Thyroid gland (tissue), 4 donors: ENCODE measurements at regions not wholly inside any gene's neighbourhood (a gene's known extent, or its start where the extent isn't known, plus 50 kb on each side); places are given as distances from the start of the nearest gene placed in this dataset.
"Not testable (repeated sequence)": the region's sequence is repeated elsewhere in the genome, so short reads cannot be mapped to it uniquely, and the experiment has no call there.

Experiments
- DNase-seq, 2 donors: peaks; one replicate each; pipeline ENCODE4 v3.0.0-alpha.2; 2019
- H3K27ac ChIP-seq, 3 donors: fragments of 200-600 bp; sonication (generic); 1 replicate in 2 of 3; 2 replicates in 1 of 3; pipeline ENCODE4 v1.5.1; 2016 to 2019; ENCODE audit warnings: mild to moderate bottlenecking in 1 of 3, moderate library complexity in 1 of 3
- H3K27me3 ChIP-seq: fragments of 200-600 bp; sonication (generic); one replicate; pipeline ENCODE4 v1.5.1; 2019
- H3K36me3 ChIP-seq, 2 donors: fragments of 200-600 bp; sonication (generic); one replicate each; pipeline ENCODE4 v1.5.1; 2016 to 2019
- H3K4me1 ChIP-seq, 2 donors: fragments of 200-600 bp; sonication (generic); one replicate each; pipeline ENCODE4 v1.5.1; 2017 to 2019
- H3K4me3 ChIP-seq, 3 donors: fragments of 200-600 bp; sonication (generic); replicated peaks in 1 of 3; 1 replicate in 2 of 3; 2 replicates in 1 of 3; pipeline ENCODE4 v1.5.1; 2016; ENCODE audit warnings: mild to moderate bottlenecking in 1 of 3
- H3K9me3 ChIP-seq: fragments of 200-600 bp; sonication (generic); one replicate; pipeline ENCODE4 v1.5.1; 2017
- POLR2A ChIP-seq, 2 donors: fragments of 450-650 bp; IDR thresholded peaks; one replicate each; pipeline ENCODE4 v1.6.1; 2017; ENCODE audit warnings: antibody characterized with exemption in 2 of 2, mild to moderate bottlenecking in 2 of 2, moderate library complexity in 1 of 2
- WGBS, 2 donors: methylation state at CpG; one replicate each; pipeline ENCODE4 v1.1.5; 2017; 5-methylcytosine and 5-hydroxymethylcytosine counted together
- intact Hi-C: fragments of 100-400 bp; cut with DNase I; formaldehyde crosslinking; loops from one replicate; pipeline ENCODE4 v1.15.1; 2023
- TF ChIP-seq, protein P1 (sequence below), 6 experiments: fragments of 200-600 bp in 3 of 6; fragments of 450-650 bp in 3 of 6; sonication (generic) in 3 of 6; IDR thresholded peaks; one replicate each; pipeline ENCODE4 v1.5.1; 2016 to 2019; ENCODE audit warnings: antibody characterized with exemption in 6 of 6, mild to moderate bottlenecking in 2 of 6, inconsistent platforms in 1 of 6, moderate library complexity in 1 of 6

- intact Hi-C loops = no loop called here
- DNase-seq = no peak
- peaks cover 0 to 3% of the 10 kb centered on the region in 2 donors for H3K4me1 ChIP-seq
- H3K4me3 ChIP-seq = no peak overlapping the region
- no peaks in the 10 kb centered on the region for H3K27me3 ChIP-seq
- TF ChIP-seq, protein P1, sequence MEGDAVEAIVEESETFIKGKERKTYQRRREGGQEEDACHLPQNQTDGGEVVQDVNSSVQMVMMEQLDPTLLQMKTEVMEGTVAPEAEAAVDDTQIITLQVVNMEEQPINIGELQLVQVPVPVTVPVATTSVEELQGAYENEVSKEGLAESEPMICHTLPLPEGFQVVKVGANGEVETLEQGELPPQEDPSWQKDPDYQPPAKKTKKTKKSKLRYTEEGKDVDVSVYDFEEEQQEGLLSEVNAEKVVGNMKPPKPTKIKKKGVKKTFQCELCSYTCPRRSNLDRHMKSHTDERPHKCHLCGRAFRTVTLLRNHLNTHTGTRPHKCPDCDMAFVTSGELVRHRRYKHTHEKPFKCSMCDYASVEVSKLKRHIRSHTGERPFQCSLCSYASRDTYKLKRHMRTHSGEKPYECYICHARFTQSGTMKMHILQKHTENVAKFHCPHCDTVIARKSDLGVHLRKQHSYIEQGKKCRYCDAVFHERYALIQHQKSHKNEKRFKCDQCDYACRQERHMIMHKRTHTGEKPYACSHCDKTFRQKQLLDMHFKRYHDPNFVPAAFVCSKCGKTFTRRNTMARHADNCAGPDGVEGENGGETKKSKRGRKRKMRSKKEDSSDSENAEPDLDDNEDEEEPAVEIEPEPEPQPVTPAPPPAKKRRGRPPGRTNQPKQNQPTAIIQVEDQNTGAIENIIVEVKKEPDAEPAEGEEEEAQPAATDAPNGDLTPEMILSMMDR (IDR thresholded peaks at IDR 0.05) = no peak
- no peak for TF ChIP-seq POLR2A (IDR thresholded peaks at IDR 0.05)
- H3K27ac ChIP-seq = no peak overlapping the region
- H3K36me3 ChIP-seq = no peaks in the 10 kb centered on the region
- 46 to 54% methylated on average over 4 of the region's 4 CpGs for WGBS, 2 donors
- no peaks in the 10 kb centered on the region for H3K9me3 ChIP-seq
These were observed 78.4 kb upstream of the EEA1 start for GRCh38 chr12:93007544-93007943.

DNA sequence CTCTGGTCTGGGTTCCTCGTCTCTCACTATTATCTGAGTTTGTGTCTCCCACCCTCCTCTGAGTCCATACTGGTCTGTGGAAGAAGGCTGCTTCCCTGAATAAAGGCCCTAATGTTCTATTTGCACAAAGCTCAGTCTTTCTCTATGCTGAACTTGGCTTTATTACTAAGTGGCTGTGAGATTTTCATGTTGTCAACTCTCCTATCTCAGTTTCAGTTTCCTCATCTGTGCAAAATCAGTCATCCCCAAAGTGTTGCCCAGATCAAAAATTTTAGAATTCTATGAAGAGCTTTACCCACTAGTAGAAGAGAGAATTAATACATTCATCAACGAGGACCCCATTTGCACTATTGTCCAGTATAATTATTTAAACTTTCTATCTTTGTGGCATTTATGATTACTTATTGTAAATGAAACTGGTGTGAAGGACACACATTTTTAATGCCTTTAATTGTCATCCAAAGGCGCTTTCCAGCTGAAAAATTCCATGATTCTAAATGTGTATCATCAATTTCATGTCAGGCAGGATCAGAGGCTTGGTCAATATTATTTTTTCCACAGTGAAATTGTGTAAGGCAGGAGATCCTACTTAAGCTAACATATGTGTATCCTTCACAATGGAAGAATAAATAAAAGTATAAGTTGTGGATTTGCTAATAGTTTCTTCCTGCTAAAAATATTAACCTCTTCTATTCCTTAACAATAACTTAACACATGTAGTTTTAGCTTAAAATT is 79.1 kb upstream of the EEA1 start:
- Histone ChIP-seq H3K4me1 (peaks cover 0 to 3% of the 10 kb centered on the region in 2 donors), H3K27ac (no peak overlapping the region), H3K9me3 (no peaks in the 10 kb centered on the region), H3K4me3 (no peak overlapping the region), H3K36me3 (no peaks in the 10 kb centered on the region), H3K27me3 (no peaks in the 10 kb centered on the region)
- DNase-seq = no peak
- 88 to 92% methylated on average over 3 of the region's 3 CpGs for WGBS, 2 donors
- no peak for TF ChIP-seq POLR2A (IDR thresholded peaks at IDR 0.05)
- TF ChIP-seq, protein P1 (IDR thresholded peaks at IDR 0.05) = no peak
- intact Hi-C loops = no loop called here

- H3K27ac ChIP-seq, DNase-seq, H3K27me3 ChIP-seq, H3K4me3 ChIP-seq, H3K9me3 ChIP-seq, H3K36me3 ChIP-seq, intact Hi-C loops, H3K4me1 ChIP-seq: not testable (repeated sequence)
- WGBS, 2 donors = 71 to 74% methylated on average over 7 of the region's 7 CpGs
These were observed 79.8 kb upstream of the EEA1 start for GRCh38 chr12:93008880-93009279.

- TF ChIP-seq, protein P1 (IDR thresholded peaks at IDR 0.05) = no peak
- TF ChIP-seq POLR2A (IDR thresholded peaks at IDR 0.05) = no peak
- DNase-seq = no peak
- no peak overlapping the region for H3K4me3 ChIP-seq
- H3K27me3 ChIP-seq = no peaks in the 10 kb centered on the region
- H3K36me3 ChIP-seq = no peaks in the 10 kb centered on the region
- WGBS, 2 donors = 93 to 97% methylated on average over 3 of the region's 3 CpGs
- intact Hi-C loops = no loop called here
- H3K4me1 ChIP-seq = peaks cover 0 to 3% of the 10 kb centered on the region in 2 donors
- H3K27ac ChIP-seq = no peak overlapping the region
- H3K9me3 ChIP-seq = no peaks in the 10 kb centered on the region
These were observed 80.4 kb upstream of the EEA1 start for GRCh38 chr12:93009533-93009932.

- 73% methylated on average over 2 of the region's 2 CpGs for WGBS, 2 donors
- no peak overlapping the region for H3K4me3 ChIP-seq
- intact Hi-C loops = no loop called here
These were observed 81.4 kb upstream of the EEA1 start for GRCh38 chr12:93010461-93010860.

More at GRCh38 chr12:93010461-93010860, 81.4 kb upstream of the EEA1 start:
- no peak for TF ChIP-seq POLR2A (IDR thresholded peaks at IDR 0.05)
- TF ChIP-seq, protein P1 (IDR thresholded peaks at IDR 0.05) = no peak
- peaks cover 0 to 3% of the 10 kb centered on the region in 2 donors for H3K4me1 ChIP-seq
- H3K9me3 ChIP-seq = no peaks in the 10 kb centered on the region
- no peak for DNase-seq
- no peak overlapping the region for H3K27ac ChIP-seq
- H3K36me3 ChIP-seq = no peaks in the 10 kb centered on the region
- H3K27me3 ChIP-seq = no peaks in the 10 kb centered on the region
